ENCODE measurements at regions not wholly inside any gene's neighbourhood (a gene's known extent, or its start where the extent isn't known, plus 50 kb on each side); places are given as distances from the start of the nearest gene placed in this dataset.
A peak's percentile ranks its signal among the peaks of the same experiment; 100 is the strongest.

DNA sequence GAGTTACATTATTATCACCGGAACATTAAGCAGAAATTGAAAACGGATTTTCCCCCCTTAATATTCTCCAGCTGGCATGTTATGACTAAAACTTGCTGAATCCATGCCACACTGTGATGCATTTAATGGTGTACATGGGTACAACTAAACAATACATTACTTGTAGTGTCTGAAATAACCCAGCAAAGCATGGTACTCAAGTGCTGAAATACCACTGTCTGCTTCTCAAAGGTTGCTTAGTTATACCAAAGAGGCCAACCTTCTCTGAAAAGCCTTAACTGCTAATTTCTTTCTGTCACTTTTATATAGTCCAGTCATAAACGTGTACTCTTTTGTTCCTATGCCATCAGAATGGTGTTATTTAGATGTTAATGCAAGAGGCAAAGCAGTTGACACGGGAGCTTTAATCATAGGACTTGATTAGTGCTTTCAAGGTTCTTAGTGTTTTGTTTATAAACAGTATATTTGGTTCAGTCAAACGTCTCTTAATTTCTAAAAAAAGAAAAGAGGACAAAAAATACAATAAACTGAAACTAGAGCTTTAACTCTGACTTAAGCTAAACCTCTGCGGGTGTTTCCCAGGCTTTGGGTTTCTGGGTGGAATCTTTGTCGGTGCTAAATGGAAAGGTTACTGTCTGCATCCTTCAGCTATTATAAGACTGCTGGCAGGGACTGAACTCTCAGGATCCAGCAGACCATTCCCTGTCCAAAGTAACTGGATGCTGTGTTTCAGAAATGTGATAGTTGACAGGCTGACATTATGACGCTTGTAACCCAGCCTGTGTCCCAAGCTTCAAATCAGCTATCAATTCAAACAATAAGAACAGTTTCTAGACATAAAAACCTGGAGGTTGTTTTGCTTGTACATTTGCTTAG, 202.6 kb downstream of the PPP1R3A start:
- intact Hi-C loops (cut with DNase I; ENCODE audit: low total_unique reads): no loop called here
- TF ChIP-seq CTCF (IDR thresholded peaks at IDR 0.05): no peak
- no peak for TF ChIP-seq EP300 (IDR thresholded peaks at IDR 0.05; ENCODE audit: low read depth)
- TF ChIP-seq POLR2A (IDR thresholded peaks at IDR 0.05): no peak
- TF ChIP-seq POLR2AphosphoS5 (IDR thresholded peaks at IDR 0.05): peak in 1 of 3 donors; percentile 33
- Histone ChIP-seq H3K4me3 (no peak overlapping the region), H3K4me1 (peaks cover 0 to 4% (median 0%) of the 10 kb centered on the region in 4 donors), H3K36me3 (no peaks in the 10 kb centered on the region), H3K9me3 (peaks cover 0 to 5% of the 10 kb centered on the region in 2 donors), H3K27ac (peak overlapping the region in 2 of 4 donors; percentile 24), H3K27me3 (no peaks in the 10 kb centered on the region)
- DNase-seq: no peak
- in situ Hi-C loops (cut with MboI; ENCODE audit: low pct_ligation_motif_present in 1 of 4, low pct_unique_long_range_greater_than_20kb in 1 of 4, low sequenced_read_pairs in 3 of 4): loop anchor here in 1 of 4 donors (25.0 kb wide), 1 partner anchor 1179 kb away; no protein-coding TSS in a partner anchor
- WGBS, 2 donors (ENCODE audit: low coverage in 1 of 2): 45% methylated on average over 6 to 8 of the region's 8 CpGs

GRCh38 chr7:113715262-113715661, 203.5 kb downstream of the PPP1R3A start:
- intact Hi-C loops (cut with DNase I; ENCODE audit: low total_unique reads) (no loop called here), in situ Hi-C loops (cut with MboI; ENCODE audit: low pct_ligation_motif_present in 1 of 4, low pct_unique_long_range_greater_than_20kb in 1 of 4, low sequenced_read_pairs in 3 of 4) (loop anchor here in 1 of 4 donors (25.0 kb wide), 1 partner anchor 1178 kb away; no protein-coding TSS in a partner anchor)
- DNase-seq: no peak
- H3K27ac ChIP-seq: no peak overlapping the region
- peaks cover 0 to 5% of the 10 kb centered on the region in 2 donors for H3K9me3 ChIP-seq
- peaks cover 0 to 4% (median 0%) of the 10 kb centered on the region in 4 donors for H3K4me1 ChIP-seq
- H3K36me3 ChIP-seq: no peaks in the 10 kb centered on the region
- 29 to 47% methylated on average over 1 of the region's 1 CpG for WGBS, 2 donors (ENCODE audit: low coverage in 1 of 2)
- H3K4me3 ChIP-seq: no peak overlapping the region
- no peaks in the 10 kb centered on the region for H3K27me3 ChIP-seq
- TF ChIP-seq EP300 (IDR thresholded peaks at IDR 0.05; ENCODE audit: low read depth) (no peak), POLR2AphosphoS5 (IDR thresholded peaks at IDR 0.05) (no peak), CTCF (IDR thresholded peaks at IDR 0.05) (no peak), POLR2A (IDR thresholded peaks at IDR 0.05) (no peak)

- TF ChIP-seq CTCF (IDR thresholded peaks at IDR 0.05): peak; percentile 65 to 94 (median 91)
- TF ChIP-seq POLR2A (IDR thresholded peaks at IDR 0.05): no peak
- H3K27ac ChIP-seq: no peak overlapping the region
- intact Hi-C loops (cut with DNase I; ENCODE audit: low total_unique reads) (no loop called here), in situ Hi-C loops (cut with MboI; ENCODE audit: low pct_ligation_motif_present in 1 of 4, low pct_unique_long_range_greater_than_20kb in 1 of 4, low sequenced_read_pairs in 3 of 4) (loop anchor here in 1 of 4 donors (25.0 kb wide), 1 partner anchor 1173 kb away; no protein-coding TSS in a partner anchor)
- no peak overlapping the region for H3K4me3 ChIP-seq
- H3K36me3 ChIP-seq: no peaks in the 10 kb centered on the region
- H3K4me1 ChIP-seq: no peaks in the 10 kb centered on the region
- peak; percentile 20 for DNase-seq
- WGBS, 2 donors (ENCODE audit: low coverage in 1 of 2): 47 to 100% methylated on average over 2 to 4 of the region's 4 CpGs
- H3K9me3 ChIP-seq: peaks cover 0 to 5% of the 10 kb centered on the region in 2 donors
- H3K27me3 ChIP-seq: no peaks in the 10 kb centered on the region
Measured at GRCh38 chr7:113710310-113711096, 208.3 kb downstream of the PPP1R3A start.

GRCh38 chr7:113705439-113705838, 213.4 kb downstream of the PPP1R3A start:
- Histone ChIP-seq H3K27me3 (no peaks in the 10 kb centered on the region), H3K4me1 (no peaks in the 10 kb centered on the region), H3K36me3 (no peaks in the 10 kb centered on the region), H3K27ac (no peak overlapping the region), H3K9me3 (no peaks in the 10 kb centered on the region), H3K4me3 (no peak overlapping the region)
- no peak for DNase-seq
- WGBS, 2 donors (ENCODE audit: low coverage in 1 of 2): 73 to 90% methylated on average over 1 of the region's 1 CpG
- TF ChIP-seq CTCF (IDR thresholded peaks at IDR 0.05) (no peak), EP300 (IDR thresholded peaks at IDR 0.05; ENCODE audit: low read depth) (no peak), POLR2AphosphoS5 (IDR thresholded peaks at IDR 0.05) (no peak), POLR2A (IDR thresholded peaks at IDR 0.05) (no peak)
- in situ Hi-C loops (cut with MboI; ENCODE audit: low pct_ligation_motif_present in 1 of 4, low pct_unique_long_range_greater_than_20kb in 1 of 4, low sequenced_read_pairs in 3 of 4): loop anchor here in 1 of 4 donors (25.0 kb wide), 1 partner anchor 1168 kb away; no protein-coding TSS in a partner anchor
- intact Hi-C loops (cut with DNase I; ENCODE audit: low total_unique reads): no loop called here

All from transverse colon (tissue), 4 donors.